Loucy (cell line): ENCODE measurements at regions not wholly inside any gene's neighbourhood (a gene's known extent, or its start where the extent isn't known, plus 50 kb on each side); places are given as distances from the start of the nearest gene placed in this dataset.

Experiments used
- H2AFZ ChIP-seq: fragments of 200-600 bp; sonication (generic); 2 replicates; pipeline ENCODE4 v1.6.0; 2016; ENCODE audit warnings: antibody characterized with exemption, mild to moderate bottlenecking, low read length, moderate library complexity
- H3F3A ChIP-seq: fragments of 200-600 bp; 2 replicates; pipeline ENCODE4 v1.6.0; 2016; ENCODE audit warnings: antibody characterized with exemption, low read depth, mild to moderate bottlenecking
- H3K27me3 ChIP-seq: fragments of 200-600 bp; sonication (generic); 2 replicates; pipeline ENCODE4 v1.6.1; 2014; ENCODE audit warnings: low read length, mild to moderate bottlenecking; ENCODE audit not compliant: insufficient read depth, poor library complexity, severe bottlenecking
- H3K36me3 ChIP-seq: fragments of 200-600 bp; sonication (generic); 2 replicates; pipeline ENCODE4 v1.6.1; 2016; ENCODE audit warnings: low read length; ENCODE audit not compliant: insufficient read depth
- H3K4me1 ChIP-seq: fragments of 200-600 bp; sonication (generic); 2 replicates; pipeline ENCODE4 v1.5.1; 2014; ENCODE audit warnings: low read length, mild to moderate bottlenecking; ENCODE audit not compliant: insufficient read depth, poor library complexity, severe bottlenecking
- H3K4me2 ChIP-seq: fragments of 200-600 bp; sonication (generic); 2 replicates; pipeline ENCODE4 v1.6.0; 2014; ENCODE audit warnings: antibody characterized with exemption, low read length, low read depth, mild to moderate bottlenecking; ENCODE audit not compliant: poor library complexity, severe bottlenecking
- H3K4me3 ChIP-seq: fragments of 200-600 bp; sonication (generic); 2 replicates; pipeline ENCODE4 v1.5.1; 2014; ENCODE audit warnings: low read length, mild to moderate bottlenecking, mixed read lengths; ENCODE audit not compliant: poor library complexity, severe bottlenecking
- H3K79me2 ChIP-seq: fragments of 200-600 bp; sonication (generic); 2 replicates; pipeline ENCODE4 v1.6.1; 2014; ENCODE audit warnings: low read length; ENCODE audit not compliant: insufficient read depth
- H3K9ac ChIP-seq: fragments of 200-600 bp; sonication (generic); 2 replicates; pipeline ENCODE4 v1.6.0; 2014; ENCODE audit warnings: mild to moderate bottlenecking, low read depth, low read length, moderate library complexity; ENCODE audit not compliant: poor library complexity, severe bottlenecking
- H3K9me2 ChIP-seq: fragments of 200-600 bp; sonication (generic); replicated peaks from 2 replicates; pipeline ENCODE4 v1.6.1; 2016; ENCODE audit warnings: low read depth, low read length, mixed read lengths
- H3K9me3 ChIP-seq: fragments of 200-600 bp; sonication (generic); 2 replicates; pipeline ENCODE4 v1.6.1; 2014; ENCODE audit warnings: mild to moderate bottlenecking, antibody characterized with exemption, low read length, low read depth; ENCODE audit not compliant: insufficient read depth
- H4K20me1 ChIP-seq: fragments of 200-600 bp; sonication (generic); 2 replicates; pipeline ENCODE4 v1.6.0; 2014; ENCODE audit warnings: antibody characterized with exemption, low read length, mild to moderate bottlenecking; ENCODE audit not compliant: insufficient read depth, poor library complexity, severe bottlenecking
- CTCF ChIP-seq: fragments of 200-600 bp; sonication (generic); conservative IDR thresholded peaks from 2 replicates; pipeline ENCODE4 v1.5.1; 2014; ENCODE audit warnings: mild to moderate bottlenecking, antibody characterized with exemption, low read length
- EZH2phosphoT487 ChIP-seq: fragments of 200-600 bp; IDR thresholded peaks from 2 replicates; pipeline ENCODE4 v1.6.1; 2018; ENCODE audit warnings: antibody characterized with exemption, mild to moderate bottlenecking, moderate library complexity, borderline replicate concordance

DNA sequence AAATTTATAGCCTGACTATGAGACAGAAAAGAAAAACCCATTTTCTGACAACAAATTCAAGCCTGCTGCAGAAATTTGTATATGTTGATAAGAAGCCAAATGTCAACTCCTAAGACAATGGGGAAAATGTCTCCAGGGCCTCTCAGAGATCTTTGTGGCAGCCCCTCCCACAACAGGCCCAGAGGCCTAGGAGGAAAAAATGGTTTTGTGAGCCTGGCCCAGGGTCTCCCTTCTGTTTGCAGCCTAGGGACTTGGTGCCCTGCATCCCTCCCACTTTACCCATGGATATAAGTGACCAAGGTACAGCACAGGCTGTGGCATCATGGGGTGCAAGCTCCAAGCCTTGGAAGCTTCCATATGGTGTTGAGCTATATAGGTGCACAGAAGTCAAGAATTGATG lies 740.2 kb downstream of the SEMA5A start:
- Histone ChIP-seq H4K20me1 (no peaks in the 10 kb centered on the region), H3K4me2 (no peak overlapping the region)
- no peak for TF ChIP-seq CTCF

DNA sequence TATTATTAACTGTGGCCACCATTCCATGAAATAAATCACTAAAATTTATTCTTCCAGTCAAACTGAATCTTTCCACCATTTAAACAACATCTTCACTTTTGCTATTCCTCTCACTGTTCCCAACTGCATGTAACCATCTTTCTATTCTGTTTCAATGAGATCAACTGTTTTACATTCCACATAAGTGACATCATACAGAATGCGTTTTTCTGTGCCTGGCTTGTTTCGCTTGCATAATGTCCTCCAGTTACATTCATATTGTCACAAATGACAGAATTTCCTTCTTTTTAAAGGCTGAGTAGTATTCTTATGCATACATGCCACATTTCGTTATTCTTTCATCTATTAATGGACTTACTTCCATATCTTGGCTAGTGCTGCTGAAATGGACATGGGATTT lies 738.2 kb downstream of the SEMA5A start:
- Histone ChIP-seq H3K36me3 (no peaks in the 10 kb centered on the region), H3K79me2 (no peaks in the 10 kb centered on the region), H3K27me3 (no peaks in the 10 kb centered on the region), H3K9me2 (no peaks in the 10 kb centered on the region), H3K4me3 (no peak overlapping the region), H3F3A (no peaks in the 10 kb centered on the region), H3K9me3 (peaks cover 5% of the 10 kb centered on the region; the same call in 1 of the 2 replicates), H3K4me1 (no peaks in the 10 kb centered on the region), H4K20me1 (no peaks in the 10 kb centered on the region), H3K4me2 (no peak overlapping the region), H3K9ac (no peak overlapping the region), H2AFZ (no peak overlapping the region)
- TF ChIP-seq CTCF (no peak), EZH2phosphoT487 (no peak)

More for the DNA sequence above, 740.2 kb downstream of the SEMA5A start:
- peaks cover 5% of the 10 kb centered on the region; the same call in 1 of the 2 replicates for H3K9me3 ChIP-seq
- no peaks in the 10 kb centered on the region for H3K27me3 ChIP-seq
- no peak overlapping the region for H2AFZ ChIP-seq
- H3K9ac ChIP-seq, result no peak overlapping the region
- no peaks in the 10 kb centered on the region for H3K79me2 ChIP-seq
- H3K4me1 ChIP-seq, result no peaks in the 10 kb centered on the region
- no peaks in the 10 kb centered on the region for H3F3A ChIP-seq
- no peaks in the 10 kb centered on the region for H3K9me2 ChIP-seq
- no peaks in the 10 kb centered on the region for H3K36me3 ChIP-seq
- no peak overlapping the region for H3K4me3 ChIP-seq

DNA sequence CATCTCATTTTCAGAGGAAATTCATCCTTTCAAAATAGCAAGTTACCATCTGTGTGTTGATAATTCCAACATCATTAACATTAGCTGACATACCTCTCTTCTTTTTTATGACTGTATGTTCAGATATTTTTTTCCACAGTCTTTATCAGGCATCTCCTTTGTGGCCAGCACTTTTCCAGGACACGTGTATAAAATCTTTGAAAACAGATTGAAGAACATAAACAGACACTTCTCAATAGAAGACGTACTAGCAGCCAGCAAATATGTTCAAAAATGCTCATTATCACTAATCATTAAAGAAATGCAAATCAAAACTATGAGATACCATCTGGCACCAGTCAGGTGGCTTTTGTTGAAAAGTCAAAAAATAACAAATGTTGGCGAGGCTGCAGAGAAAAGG lies 734.3 kb downstream of the SEMA5A start:
- TF ChIP-seq CTCF (no peak), EZH2phosphoT487 (no peak)
- Histone ChIP-seq H3K9ac (no peak overlapping the region), H3K9me3 (no peaks in the 10 kb centered on the region), H3K9me2 (no peaks in the 10 kb centered on the region), H3K4me2 (no peak overlapping the region), H4K20me1 (no peaks in the 10 kb centered on the region), H3K4me3 (no peak overlapping the region), H2AFZ (no peak overlapping the region), H3F3A (no peaks in the 10 kb centered on the region), H3K4me1 (no peaks in the 10 kb centered on the region), H3K36me3 (no peaks in the 10 kb centered on the region), H3K27me3 (no peaks in the 10 kb centered on the region), H3K79me2 (no peaks in the 10 kb centered on the region)
